Epithelial cell of esophagus (primary cell): ENCODE measurements at regions not wholly inside any gene's neighbourhood (a gene's known extent, or its start where the extent isn't known, plus 50 kb on each side); places are given as distances from the start of the nearest gene placed in this dataset.

ENCODE experiments used
- DNase-seq: peaks from one replicate; pipeline ENCODE4 v3.0.0; 2010; ENCODE audit warnings: low read depth
- H3K4me3 ChIP-seq: 2 replicates; pipeline ENCODE4 v1.5.1; 2011; ENCODE audit warnings: mild to moderate bottlenecking, low read length, control low read depth
- TF ChIP-seq, protein P1 (sequence below): IDR thresholded peaks from 2 replicates; pipeline ENCODE4 v1.5.1; 2011; ENCODE audit warnings: low read depth, mild to moderate bottlenecking, low read length, control low read depth, inconsistent platforms; ENCODE audit not compliant: insufficient read depth; ENCODE audit errors: missing control alignments

DNA sequence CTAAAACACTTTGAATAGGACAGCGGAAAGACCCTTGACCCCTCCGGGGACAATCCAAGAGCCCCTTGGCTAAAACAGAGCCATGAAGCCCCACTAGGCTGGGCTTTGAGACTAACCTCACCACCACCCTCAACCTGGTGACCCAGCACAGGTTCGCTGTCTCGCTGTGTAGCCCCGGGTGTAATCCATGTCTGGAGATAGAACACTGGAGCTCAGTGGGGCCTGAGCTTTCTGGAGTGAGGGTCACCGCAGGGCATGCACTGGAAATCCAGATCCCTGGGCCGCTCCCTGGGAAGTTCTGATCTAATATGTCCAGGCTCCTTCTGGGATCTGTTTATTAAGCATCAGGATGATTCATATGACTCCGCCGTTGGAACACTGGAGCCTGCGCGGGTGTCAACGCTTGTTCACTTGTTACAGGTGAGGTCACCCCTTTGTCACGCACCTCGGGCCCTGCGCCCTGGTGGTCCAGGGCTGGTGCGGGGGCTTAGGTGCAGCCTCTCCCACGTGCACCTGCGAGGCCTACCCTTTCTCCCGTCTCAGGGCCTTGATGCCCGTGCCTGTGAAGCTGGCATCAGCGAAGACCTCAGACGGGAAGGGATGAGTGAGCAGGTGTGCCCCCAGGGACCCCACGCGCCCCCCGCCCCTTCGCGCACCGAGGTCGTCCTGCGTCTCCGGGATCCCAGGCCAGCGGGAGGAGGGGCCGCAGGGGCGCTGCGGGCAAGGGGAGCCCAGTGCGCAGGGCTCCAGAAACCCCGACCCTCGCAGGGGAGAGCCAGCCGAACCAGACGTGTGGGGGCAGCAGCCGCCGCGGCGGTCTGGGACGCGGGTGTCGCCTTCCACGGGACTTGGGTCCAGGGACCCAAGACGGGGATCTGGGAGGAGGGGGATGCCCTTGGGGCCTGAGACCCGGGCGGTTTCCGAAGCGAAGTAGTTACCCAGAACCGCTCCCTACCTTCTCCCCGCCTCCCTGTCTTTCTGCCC lies 224.1 kb upstream of the FOXF1 start:
- TF ChIP-seq, protein P1, sequence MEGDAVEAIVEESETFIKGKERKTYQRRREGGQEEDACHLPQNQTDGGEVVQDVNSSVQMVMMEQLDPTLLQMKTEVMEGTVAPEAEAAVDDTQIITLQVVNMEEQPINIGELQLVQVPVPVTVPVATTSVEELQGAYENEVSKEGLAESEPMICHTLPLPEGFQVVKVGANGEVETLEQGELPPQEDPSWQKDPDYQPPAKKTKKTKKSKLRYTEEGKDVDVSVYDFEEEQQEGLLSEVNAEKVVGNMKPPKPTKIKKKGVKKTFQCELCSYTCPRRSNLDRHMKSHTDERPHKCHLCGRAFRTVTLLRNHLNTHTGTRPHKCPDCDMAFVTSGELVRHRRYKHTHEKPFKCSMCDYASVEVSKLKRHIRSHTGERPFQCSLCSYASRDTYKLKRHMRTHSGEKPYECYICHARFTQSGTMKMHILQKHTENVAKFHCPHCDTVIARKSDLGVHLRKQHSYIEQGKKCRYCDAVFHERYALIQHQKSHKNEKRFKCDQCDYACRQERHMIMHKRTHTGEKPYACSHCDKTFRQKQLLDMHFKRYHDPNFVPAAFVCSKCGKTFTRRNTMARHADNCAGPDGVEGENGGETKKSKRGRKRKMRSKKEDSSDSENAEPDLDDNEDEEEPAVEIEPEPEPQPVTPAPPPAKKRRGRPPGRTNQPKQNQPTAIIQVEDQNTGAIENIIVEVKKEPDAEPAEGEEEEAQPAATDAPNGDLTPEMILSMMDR = no peak
- H3K4me3 ChIP-seq = no peak overlapping the region
- DNase-seq = peak; percentile 4

DNA sequence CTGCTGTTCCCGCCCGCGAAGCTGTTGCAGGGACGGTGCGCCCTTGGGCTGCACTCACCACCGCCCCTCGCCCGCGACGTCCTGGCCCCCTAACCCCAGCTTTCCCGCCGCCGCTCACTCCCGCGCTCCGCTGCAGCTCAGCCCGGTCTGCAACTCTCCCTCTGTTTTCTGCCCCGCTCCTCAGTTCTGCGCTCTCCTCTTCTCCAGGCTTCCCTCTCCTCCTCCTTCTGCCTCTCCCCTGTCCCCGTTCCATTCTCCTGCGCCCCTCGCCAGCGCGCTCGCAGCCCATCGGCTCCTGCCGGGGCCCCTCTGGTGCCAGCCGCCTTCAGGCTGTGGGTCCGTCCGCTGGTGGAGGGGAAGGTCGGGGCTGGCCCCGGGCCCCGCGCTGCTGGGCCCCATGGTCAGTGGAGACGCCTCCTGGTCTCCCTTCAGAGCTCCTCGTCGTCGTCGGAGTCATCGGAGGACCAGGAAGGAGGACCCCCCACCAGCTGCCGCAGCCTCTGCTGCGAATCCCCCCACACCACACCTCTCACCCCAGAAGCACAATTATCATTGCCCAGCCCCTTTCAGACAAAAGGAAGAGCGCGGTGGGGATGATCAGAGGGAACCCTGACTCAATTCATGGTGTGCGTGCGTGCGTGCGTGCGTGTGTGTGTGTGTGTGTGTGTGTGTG lies 223.2 kb upstream of the FOXF1 start:
- DNase-seq = no peak
- TF ChIP-seq, protein P1 = no peak

DNA sequence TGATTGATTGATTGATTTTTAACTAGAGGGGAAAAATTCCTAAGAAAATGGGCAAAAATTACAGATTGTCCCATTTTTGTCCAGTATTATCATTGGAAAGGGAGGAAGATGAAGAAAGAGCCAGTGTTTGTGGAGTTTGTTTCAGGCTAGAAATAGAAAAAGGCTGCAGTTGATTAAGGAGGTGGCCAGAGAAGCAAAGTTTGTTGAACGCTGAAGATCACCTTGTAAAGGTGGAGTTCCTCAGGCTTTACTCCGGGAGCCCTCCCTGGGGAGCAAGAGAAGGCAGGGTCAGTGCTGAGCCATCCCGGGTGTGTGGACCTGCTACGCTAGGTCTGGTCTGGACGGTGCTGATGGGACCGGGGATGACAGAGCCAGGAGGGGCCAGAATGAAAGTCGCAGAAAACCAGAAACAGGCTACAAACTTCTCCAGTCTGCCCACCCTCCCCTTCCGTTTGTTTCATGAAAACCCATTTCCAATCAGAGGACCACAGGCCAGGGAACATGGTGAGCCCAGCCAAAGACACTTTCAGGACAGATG lies 222.6 kb upstream of the FOXF1 start:
- no peak for DNase-seq
- TF ChIP-seq, protein P1 = no peak
- no peak overlapping the region for H3K4me3 ChIP-seq

More for the DNA sequence above, 223.2 kb upstream of the FOXF1 start:
- H3K4me3 ChIP-seq = no peak overlapping the region

DNA sequence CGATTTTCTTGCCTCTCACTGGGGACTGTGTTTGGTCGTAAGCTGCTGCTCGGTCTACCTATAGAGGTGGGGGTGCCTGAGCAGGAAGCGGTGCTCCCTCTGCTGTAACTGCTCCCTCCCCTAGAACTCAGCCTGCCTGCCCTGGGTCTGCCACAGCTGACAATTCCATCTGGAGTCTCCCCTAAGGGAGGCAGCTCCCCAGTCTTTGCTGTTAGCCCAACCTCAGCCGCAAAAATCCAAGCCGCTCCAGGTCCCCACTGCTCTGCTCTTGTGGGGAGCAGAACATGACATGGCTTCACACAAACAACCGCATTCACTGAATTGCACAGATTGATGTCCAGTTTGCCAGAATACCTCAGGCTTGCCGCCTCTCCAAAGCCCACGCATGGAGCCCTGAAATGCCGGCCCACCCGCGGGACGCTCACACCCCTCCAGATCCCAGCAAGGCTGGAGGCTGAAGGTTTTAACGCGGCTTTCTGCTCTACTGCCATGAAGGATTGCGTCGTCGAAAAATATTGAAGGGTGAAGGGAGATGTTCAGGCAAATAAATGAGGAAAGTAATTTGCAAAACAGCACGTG lies 221.5 kb upstream of the FOXF1 start:
- DNase-seq = no peak
- H3K4me3 ChIP-seq = no peak overlapping the region
- TF ChIP-seq, protein P1 = no peak

- no peak for DNase-seq
- TF ChIP-seq, protein P1 = no peak
These were observed 221.0 kb upstream of the FOXF1 start for GRCh38 chr16:86289304-86289703.

GRCh38 chr16:86289907-86290306 lies 220.4 kb upstream of the FOXF1 start:
- TF ChIP-seq, protein P1 = no peak
- no peak for DNase-seq
- no peak overlapping the region for H3K4me3 ChIP-seq

More at GRCh38 chr16:86289304-86289703, 221.0 kb upstream of the FOXF1 start:
- no peak overlapping the region for H3K4me3 ChIP-seq
